Caco-2 (cell line): ENCODE measurements at regions not wholly inside any gene's neighbourhood (a gene's known extent, or its start where the extent isn't known, plus 50 kb on each side); places are given as distances from the start of the nearest gene placed in this dataset.

ENCODE experiments used
- BruUV-seq: library from RNA; stranded (reverse); fragments of 400-500 nt; replicated peaks from 2 replicates; lab custom pipeline; 2021; lab: Mats Ljungman, UMichigan
- CTCF ChIA-PET: fragments of 300-600 bp; sonication (Branson Sonifier 250); formaldehyde crosslinking; loops from one replicate; lab custom pipeline; 2022; ENCODE audit warnings: antibody characterized with exemption; lab: Charles Lee
- POLR2A ChIA-PET: fragments of 300-600 bp; sonication (Branson Sonifier 250); formaldehyde crosslinking; loops from one replicate; lab custom pipeline; 2022; ENCODE audit warnings: antibody characterized with exemption; lab: Charles Lee
- DNase-seq, 2 experiments: peaks; one replicate each; pipeline versions ENCODE4 v3.0.0 to v3.0.0-alpha.2; 2020 to 2022
- H3K27me3 ChIP-seq: replicated peaks from 2 replicates; pipeline ENCODE4 v1.6.0; 2011; ENCODE audit warnings: low read length; ENCODE audit not compliant: control insufficient read depth, insufficient read depth
- H3K36me3 ChIP-seq: 2 replicates; pipeline ENCODE4 v1.5.1; 2011; ENCODE audit warnings: low read length; ENCODE audit not compliant: control insufficient read depth, insufficient read depth
- H3K4me1 ChIP-seq: fragments of 250-450 bp; sonication (Bioruptor Pico); 2 replicates; pipeline ENCODE4 v1.5.1; 2020; ENCODE audit warnings: mild to moderate bottlenecking
- H3K4me3 ChIP-seq: 2 replicates; pipeline ENCODE4 v1.5.1; 2011; ENCODE audit warnings: low read depth, mild to moderate bottlenecking, control low read depth, low read length
- H3K9me3 ChIP-seq: fragments of 250-450 bp; sonication (Bioruptor Pico); 2 replicates; pipeline ENCODE4 v1.5.1; 2020; ENCODE audit warnings: mild to moderate bottlenecking, moderate library complexity
- H3K27ac Mint-ChIP-seq: one replicate; pipeline ENCODE4 v1.8.0; 2022; ENCODE audit warnings: mixed read lengths; ENCODE audit not compliant: unreplicated experiment
- H3K27me3 Mint-ChIP-seq: one replicate; pipeline ENCODE4 v1.8.0; 2022; ENCODE audit warnings: mixed read lengths; ENCODE audit not compliant: insufficient read depth, unreplicated experiment
- H3K36me3 Mint-ChIP-seq: one replicate; pipeline ENCODE4 v1.8.0; 2022; ENCODE audit warnings: mild to moderate bottlenecking, mixed read lengths; ENCODE audit not compliant: insufficient read depth, unreplicated experiment
- H3K4me1 Mint-ChIP-seq: one replicate; pipeline ENCODE4 v1.8.0; 2022; ENCODE audit warnings: low read depth, mixed read lengths; ENCODE audit not compliant: unreplicated experiment
- H3K4me3 Mint-ChIP-seq: one replicate; pipeline ENCODE4 v1.8.0; 2022; ENCODE audit warnings: mild to moderate bottlenecking, moderate library complexity, mixed read lengths; ENCODE audit not compliant: unreplicated experiment
- H3K9me3 Mint-ChIP-seq: one replicate; pipeline ENCODE4 v1.8.0; 2022; ENCODE audit warnings: mixed read lengths; ENCODE audit not compliant: unreplicated experiment
- intact Hi-C: fragments of 100-400 bp; cut with micrococcal nuclease; formaldehyde crosslinking; loops from one replicate; pipeline ENCODE4 v1.10.0; 2022; ENCODE audit not compliant: unreplicated experiment
- TF ChIP-seq, protein P1 (sequence below), 2 experiments: fragments of 200-600 bp in 1 of 2; IDR thresholded peaks; 1 replicate in 1 of 2; 2 replicates in 1 of 2; pipeline versions ENCODE4 v1.5.1 to v1.8.0; 2011 to 2022; ENCODE audit warnings: antibody characterized with exemption in 1 of 2, control low read depth in 1 of 2, inconsistent platforms in 1 of 2, low read depth in 1 of 2, low read length in 1 of 2, mild to moderate bottlenecking in 1 of 2, moderate library complexity in 1 of 2; ENCODE audit not compliant: insufficient read depth in 1 of 2, severe bottlenecking in 1 of 2, unreplicated experiment in 1 of 2

DNA sequence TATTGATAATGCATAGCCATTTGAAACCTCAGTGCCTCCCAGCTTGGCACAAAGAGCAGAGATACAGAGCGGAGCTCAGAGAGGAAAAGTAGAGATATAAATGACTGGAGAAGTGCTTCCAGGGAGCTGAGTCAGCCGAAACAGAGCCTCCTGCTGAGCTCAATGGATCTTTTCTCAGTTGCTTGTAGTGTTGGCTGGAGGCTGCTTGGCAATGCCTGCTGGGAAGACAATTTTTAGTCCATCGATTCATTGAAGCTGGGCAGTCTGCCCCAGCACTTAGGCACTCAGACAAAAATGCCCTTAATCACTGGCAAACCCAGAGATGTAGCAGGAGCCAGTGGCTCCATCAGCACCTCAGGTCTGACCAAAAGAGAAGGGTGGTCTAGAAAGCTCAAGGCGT lies 81.3 kb upstream of the SETBP1 start:
- no TSS peak for BruUV-seq
- Mint-ChIP-seq H3K4me3 (no peak overlapping the region), H3K4me1 (peaks cover 7% of the 10 kb centered on the region), H3K36me3 (no peaks in the 10 kb centered on the region), H3K27me3 (no peaks in the 10 kb centered on the region), H3K9me3 (no peaks in the 10 kb centered on the region), H3K27ac (no peak overlapping the region)
- Histone ChIP-seq H3K4me1 (no peaks in the 10 kb centered on the region), H3K36me3 (no peaks in the 10 kb centered on the region), H3K4me3 (no peak overlapping the region), H3K9me3 (no peaks in the 10 kb centered on the region), H3K27me3 (no peaks in the 10 kb centered on the region)
- TF ChIP-seq, protein P1, sequence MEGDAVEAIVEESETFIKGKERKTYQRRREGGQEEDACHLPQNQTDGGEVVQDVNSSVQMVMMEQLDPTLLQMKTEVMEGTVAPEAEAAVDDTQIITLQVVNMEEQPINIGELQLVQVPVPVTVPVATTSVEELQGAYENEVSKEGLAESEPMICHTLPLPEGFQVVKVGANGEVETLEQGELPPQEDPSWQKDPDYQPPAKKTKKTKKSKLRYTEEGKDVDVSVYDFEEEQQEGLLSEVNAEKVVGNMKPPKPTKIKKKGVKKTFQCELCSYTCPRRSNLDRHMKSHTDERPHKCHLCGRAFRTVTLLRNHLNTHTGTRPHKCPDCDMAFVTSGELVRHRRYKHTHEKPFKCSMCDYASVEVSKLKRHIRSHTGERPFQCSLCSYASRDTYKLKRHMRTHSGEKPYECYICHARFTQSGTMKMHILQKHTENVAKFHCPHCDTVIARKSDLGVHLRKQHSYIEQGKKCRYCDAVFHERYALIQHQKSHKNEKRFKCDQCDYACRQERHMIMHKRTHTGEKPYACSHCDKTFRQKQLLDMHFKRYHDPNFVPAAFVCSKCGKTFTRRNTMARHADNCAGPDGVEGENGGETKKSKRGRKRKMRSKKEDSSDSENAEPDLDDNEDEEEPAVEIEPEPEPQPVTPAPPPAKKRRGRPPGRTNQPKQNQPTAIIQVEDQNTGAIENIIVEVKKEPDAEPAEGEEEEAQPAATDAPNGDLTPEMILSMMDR (IDR thresholded peaks at IDR 0.05; ENCODE audit: insufficient read depth in 1 of 2, low read depth in 1 of 2, low read length in 1 of 2, severe bottlenecking in 1 of 2, unreplicated experiment in 1 of 2), result no peak
- ChIA-PET POLR2A (no interaction called here), CTCF (no interaction called here)
- DNase-seq, result no peak
- intact Hi-C loops, result no loop called here

- no TSS peak for BruUV-seq
- ChIA-PET POLR2A (no interaction called here), CTCF (no interaction called here)
- H3K9me3 Mint-ChIP-seq, result no peaks in the 10 kb centered on the region
- TF ChIP-seq, protein P1 (IDR thresholded peaks at IDR 0.05; ENCODE audit: insufficient read depth in 1 of 2, low read depth in 1 of 2, low read length in 1 of 2, severe bottlenecking in 1 of 2, unreplicated experiment in 1 of 2), result no peak
- H3K36me3 ChIP-seq, result no peaks in the 10 kb centered on the region
- H3K27ac Mint-ChIP-seq, result no peak overlapping the region
- no peak overlapping the region for H3K4me3 ChIP-seq
- H3K4me3 Mint-ChIP-seq, result no peak overlapping the region
- no peaks in the 10 kb centered on the region for H3K4me1 ChIP-seq
- H3K4me1 Mint-ChIP-seq, result peaks cover 7% of the 10 kb centered on the region
- no peaks in the 10 kb centered on the region for H3K36me3 Mint-ChIP-seq
- H3K27me3 ChIP-seq, result no peaks in the 10 kb centered on the region
- no peaks in the 10 kb centered on the region for H3K9me3 ChIP-seq
- DNase-seq, result no peak
- intact Hi-C loops, result no loop called here
- peaks cover under 1% of the 10 kb centered on the region for H3K27me3 Mint-ChIP-seq
These were observed 79.2 kb upstream of the SETBP1 start for GRCh38 chr18:44601447-44601846.

GRCh38 chr18:44602380-44602779 lies 78.3 kb upstream of the SETBP1 start:
- Mint-ChIP-seq H3K27me3 (peaks cover 2% of the 10 kb centered on the region), H3K36me3 (no peaks in the 10 kb centered on the region), H3K4me1 (no peaks in the 10 kb centered on the region), H3K4me3 (no peak overlapping the region), H3K27ac (no peak overlapping the region), H3K9me3 (no peaks in the 10 kb centered on the region)
- DNase-seq, result no peak
- Histone ChIP-seq H3K4me3 (no peak overlapping the region), H3K9me3 (no peaks in the 10 kb centered on the region), H3K27me3 (no peaks in the 10 kb centered on the region), H3K36me3 (no peaks in the 10 kb centered on the region), H3K4me1 (no peaks in the 10 kb centered on the region)
- TF ChIP-seq, protein P1 (IDR thresholded peaks at IDR 0.05; ENCODE audit: insufficient read depth in 1 of 2, low read depth in 1 of 2, low read length in 1 of 2, severe bottlenecking in 1 of 2, unreplicated experiment in 1 of 2), result no peak
- intact Hi-C loops, result no loop called here
- no TSS peak for BruUV-seq
- POLR2A ChIA-PET, result no interaction called here
- CTCF ChIA-PET, result no interaction called here
